ENCODE measurements at regions not wholly inside any gene's neighbourhood (a gene's known extent, or its start where the extent isn't known, plus 50 kb on each side); places are given as distances from the start of the nearest gene placed in this dataset.

GRCh38 chr5:61652916-61653315 is 320.9 kb downstream of the ZSWIM6 start:
- DNase-seq (ENCODE audit: low read depth in 3 of 3): no peak

GRCh38 chr5:61653807-61654580 is 321.9 kb downstream of the ZSWIM6 start:
- DNase-seq (ENCODE audit: low read depth in 3 of 3): no peak

- no peak for DNase-seq (ENCODE audit: low read depth in 3 of 3)
Measured at GRCh38 chr5:61654876-61655275, 322.8 kb downstream of the ZSWIM6 start.

GRCh38 chr5:61657010-61657409 is 325.0 kb downstream of the ZSWIM6 start:
- DNase-seq (ENCODE audit: low read depth in 3 of 3): no peak

GRCh38 chr5:61657686-61658085 is 325.6 kb downstream of the ZSWIM6 start:
- no peak for DNase-seq (ENCODE audit: low read depth in 3 of 3)

- peak; percentile 66 to 86 (median 74) for DNase-seq (ENCODE audit: low read depth in 3 of 3)
Measured at GRCh38 chr5:61658592-61659008, 326.5 kb downstream of the ZSWIM6 start.

- no peak for DNase-seq (ENCODE audit: low read depth in 3 of 3)
Measured at GRCh38 chr5:61659221-61659696, 327.2 kb downstream of the ZSWIM6 start.

GRCh38 chr5:61662670-61663069 is 330.6 kb downstream of the ZSWIM6 start:
- no peak for DNase-seq (ENCODE audit: low read depth in 3 of 3)

GRCh38 chr5:61666064-61666621 is 334.1 kb downstream of the ZSWIM6 start:
- no peak for DNase-seq (ENCODE audit: low read depth in 3 of 3)

- no peak for DNase-seq (ENCODE audit: low read depth in 3 of 3)
Measured at GRCh38 chr5:61667525-61668218, 335.6 kb downstream of the ZSWIM6 start.

- no peak for DNase-seq (ENCODE audit: low read depth in 3 of 3)
Measured at GRCh38 chr5:61669531-61669930, 337.5 kb downstream of the ZSWIM6 start.

GRCh38 chr5:61670941-61671340 is 338.9 kb downstream of the ZSWIM6 start:
- DNase-seq (ENCODE audit: low read depth in 3 of 3): no peak

GRCh38 chr5:61673007-61673735 is 341.1 kb downstream of the ZSWIM6 start:
- no peak for DNase-seq (ENCODE audit: low read depth in 3 of 3)

GRCh38 chr5:61674378-61674777 is 342.3 kb downstream of the ZSWIM6 start:
- no peak for DNase-seq (ENCODE audit: low read depth in 3 of 3)

- no peak for DNase-seq (ENCODE audit: low read depth in 3 of 3)
Measured at GRCh38 chr5:61675015-61675692, 343.1 kb downstream of the ZSWIM6 start.

GRCh38 chr5:61677220-61677619 is 345.2 kb downstream of the ZSWIM6 start:
- DNase-seq (ENCODE audit: low read depth in 3 of 3): no peak

GRCh38 chr5:61678966-61679365 is 346.9 kb downstream of the ZSWIM6 start:
- DNase-seq (ENCODE audit: low read depth in 3 of 3): no peak

- no peak for DNase-seq (ENCODE audit: low read depth in 3 of 3)
Measured at GRCh38 chr5:61679562-61679961, 347.5 kb downstream of the ZSWIM6 start.

- no peak for DNase-seq (ENCODE audit: low read depth in 3 of 3)
Measured at GRCh38 chr5:61680247-61680646, 348.2 kb downstream of the ZSWIM6 start.

GRCh38 chr5:61683148-61683547 is 351.1 kb downstream of the ZSWIM6 start:
- no peak for DNase-seq (ENCODE audit: low read depth in 3 of 3)

GRCh38 chr5:61683926-61684325 is 351.9 kb downstream of the ZSWIM6 start:
- no peak for DNase-seq (ENCODE audit: low read depth in 3 of 3)

Measured in stimulated activated CD4-positive, alpha-beta T cell treated with anti-CD3 and anti-CD28 coated beads, TNF-alpha, amount 100 ng/mL, for 48 hours (primary cell).